Endodermal cell (in vitro differentiated cells): ENCODE measurements at regions not wholly inside any gene's neighbourhood (a gene's known extent, or its start where the extent isn't known, plus 50 kb on each side); places are given as distances from the start of the nearest gene placed in this dataset.

Experiments used
- DNase-seq: peaks from one replicate; pipeline ENCODE4 v3.0.0-alpha.2; 2017
- H3K27ac ChIP-seq: 2 replicates; pipeline ENCODE4 v1.5.1; 2013; ENCODE audit warnings: mild to moderate bottlenecking, low read depth, low read length, moderate library complexity
- H3K27me3 ChIP-seq: 2 replicates; pipeline ENCODE4 v1.6.1; 2013; ENCODE audit warnings: mild to moderate bottlenecking, low read length, moderate library complexity; ENCODE audit not compliant: insufficient read depth, control insufficient read depth, poor library complexity, severe bottlenecking
- H3K36me3 ChIP-seq: 2 replicates; pipeline ENCODE4 v1.7.0; 2013; ENCODE audit warnings: mild to moderate bottlenecking, low read length, moderate library complexity; ENCODE audit not compliant: control insufficient read depth, insufficient read depth
- H3K4me1 ChIP-seq: one replicate; pipeline ENCODE4 v1.7.0; 2013; ENCODE audit warnings: low read length; ENCODE audit not compliant: control insufficient read depth, insufficient read depth
- H3K4me3 ChIP-seq: 2 replicates; pipeline ENCODE4 v1.5.1; 2013; ENCODE audit warnings: mild to moderate bottlenecking, low read length, moderate library complexity
- H3K9ac ChIP-seq: 2 replicates; pipeline ENCODE4 v1.6.1; 2013; ENCODE audit warnings: mild to moderate bottlenecking, low read length, moderate library complexity; ENCODE audit not compliant: poor library complexity, severe bottlenecking; ENCODE audit errors: extremely low read depth
- H3K9me3 ChIP-seq: 2 replicates; pipeline ENCODE4 v1.6.1; 2013; ENCODE audit warnings: mild to moderate bottlenecking, low read length, moderate library complexity; ENCODE audit not compliant: control insufficient read depth
- H3K27ac Mint-ChIP-seq: 2 replicates; pipeline ENCODE4 v1.8.0; 2020; ENCODE audit warnings: mixed read lengths
- H3K27me3 Mint-ChIP-seq: 2 replicates; pipeline ENCODE4 v1.8.0; 2021; ENCODE audit warnings: mild to moderate bottlenecking, mixed read lengths; ENCODE audit not compliant: insufficient read depth
- H3K36me3 Mint-ChIP-seq: 2 replicates; pipeline ENCODE4 v1.8.0; 2020; ENCODE audit warnings: low read depth, mixed read lengths
- H3K4me1 Mint-ChIP-seq: 2 replicates; pipeline ENCODE4 v1.8.0; 2020; ENCODE audit warnings: mixed read lengths
- H3K4me3 Mint-ChIP-seq: 2 replicates; pipeline ENCODE4 v1.8.0; 2020; ENCODE audit warnings: mild to moderate bottlenecking, moderate library complexity, mixed read lengths
- H3K9me3 Mint-ChIP-seq: 2 replicates; pipeline ENCODE4 v1.8.0; 2020; ENCODE audit warnings: mild to moderate bottlenecking, mixed read lengths
- WGBS, 2 experiments: methylation state at CpG; one replicate each; pipeline versions ENCODE4 v1.1.5 to v1.1.7; 2013; ENCODE audit warnings: missing lambda C conversion rate in 2 of 2, mixed read lengths in 1 of 2; ENCODE audit not compliant: insufficient coverage in 1 of 2, insufficient read length in 1 of 2; 5-methylcytosine and 5-hydroxymethylcytosine counted together
- TF ChIP-seq, protein P1 (sequence below): fragments of 200-600 bp; sonication (generic); conservative IDR thresholded peaks from 2 replicates; pipeline ENCODE4 v1.5.0; 2021; ENCODE audit warnings: antibody characterized with exemption, mild to moderate bottlenecking

DNA sequence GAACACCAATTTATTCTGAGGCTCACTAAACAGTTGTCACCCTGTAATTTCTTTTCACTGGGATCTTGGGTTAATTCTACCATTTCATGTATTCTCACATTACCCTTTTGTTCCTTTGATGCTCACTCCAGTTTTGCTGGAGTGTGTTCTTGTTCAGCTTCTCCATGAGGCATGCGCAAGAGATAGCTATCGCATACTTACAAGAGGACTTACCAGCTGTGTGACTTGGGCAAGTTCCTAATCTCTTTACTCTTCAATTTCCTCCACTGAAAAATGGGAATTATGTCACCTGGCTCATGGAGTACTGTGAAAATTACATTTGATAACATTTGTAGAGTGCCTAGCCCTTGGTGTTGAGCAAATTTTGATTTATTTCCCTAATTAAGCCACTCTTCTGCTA lies 56.5 kb upstream of the JDP2 start:
- peaks cover 70% of the 10 kb centered on the region for H3K27me3 Mint-ChIP-seq

DNA sequence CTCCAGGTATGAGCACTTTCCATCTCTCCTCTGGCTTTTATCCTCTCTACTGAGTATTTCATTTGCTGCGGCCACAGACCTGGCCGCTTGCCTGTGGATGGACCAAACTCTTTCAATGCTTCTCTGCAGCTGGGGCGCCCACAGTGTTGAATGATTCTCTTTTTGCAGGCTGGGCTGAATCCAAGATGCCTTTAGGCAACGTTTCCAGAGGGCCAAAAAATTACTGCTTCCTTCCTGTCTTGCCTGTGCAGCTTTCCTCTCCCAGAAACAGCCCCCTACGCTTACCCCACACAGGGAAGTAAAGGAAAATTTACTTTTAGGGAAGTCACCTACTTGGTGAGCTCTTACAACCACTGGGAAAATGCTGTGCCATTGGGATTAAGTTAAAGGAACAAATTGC lies 55.6 kb upstream of the JDP2 start:
- Mint-ChIP-seq H3K27ac (no peak overlapping the region), H3K9me3 (peaks cover 11% of the 10 kb centered on the region), H3K36me3 (no peaks in the 10 kb centered on the region), H3K27me3 (peaks cover 66% of the 10 kb centered on the region), H3K4me1 (peaks cover 15% of the 10 kb centered on the region), H3K4me3 (no peak overlapping the region)
- Histone ChIP-seq H3K4me1 (peaks cover 11% of the 10 kb centered on the region), H3K27me3 (peaks cover 64% of the 10 kb centered on the region), H3K9me3 (peaks cover 11% of the 10 kb centered on the region), H3K27ac (no peak overlapping the region), H3K9ac (no peak overlapping the region), H3K4me3 (no peak overlapping the region), H3K36me3 (no peaks in the 10 kb centered on the region)
- WGBS, 2 experiments: 87 to 90% methylated on average over 3 to 5 of the region's 5 CpGs
- TF ChIP-seq, protein P1, sequence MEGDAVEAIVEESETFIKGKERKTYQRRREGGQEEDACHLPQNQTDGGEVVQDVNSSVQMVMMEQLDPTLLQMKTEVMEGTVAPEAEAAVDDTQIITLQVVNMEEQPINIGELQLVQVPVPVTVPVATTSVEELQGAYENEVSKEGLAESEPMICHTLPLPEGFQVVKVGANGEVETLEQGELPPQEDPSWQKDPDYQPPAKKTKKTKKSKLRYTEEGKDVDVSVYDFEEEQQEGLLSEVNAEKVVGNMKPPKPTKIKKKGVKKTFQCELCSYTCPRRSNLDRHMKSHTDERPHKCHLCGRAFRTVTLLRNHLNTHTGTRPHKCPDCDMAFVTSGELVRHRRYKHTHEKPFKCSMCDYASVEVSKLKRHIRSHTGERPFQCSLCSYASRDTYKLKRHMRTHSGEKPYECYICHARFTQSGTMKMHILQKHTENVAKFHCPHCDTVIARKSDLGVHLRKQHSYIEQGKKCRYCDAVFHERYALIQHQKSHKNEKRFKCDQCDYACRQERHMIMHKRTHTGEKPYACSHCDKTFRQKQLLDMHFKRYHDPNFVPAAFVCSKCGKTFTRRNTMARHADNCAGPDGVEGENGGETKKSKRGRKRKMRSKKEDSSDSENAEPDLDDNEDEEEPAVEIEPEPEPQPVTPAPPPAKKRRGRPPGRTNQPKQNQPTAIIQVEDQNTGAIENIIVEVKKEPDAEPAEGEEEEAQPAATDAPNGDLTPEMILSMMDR: no peak
- DNase-seq: no peak

More for the DNA sequence above, 56.5 kb upstream of the JDP2 start:
- no peak overlapping the region for H3K4me3 ChIP-seq
- H3K27ac ChIP-seq: no peak overlapping the region
- TF ChIP-seq, protein P1: no peak
- H3K9ac ChIP-seq: no peak overlapping the region
- H3K9me3 ChIP-seq: peaks cover 11% of the 10 kb centered on the region
- Mint-ChIP-seq H3K4me1 (peaks cover 15% of the 10 kb centered on the region), H3K4me3 (no peak overlapping the region), H3K36me3 (no peaks in the 10 kb centered on the region), H3K27ac (no peak overlapping the region), H3K9me3 (peaks cover 8% of the 10 kb centered on the region)
- H3K27me3 ChIP-seq: peaks cover 71% of the 10 kb centered on the region
- peak; percentile 5 for DNase-seq
- no peaks in the 10 kb centered on the region for H3K36me3 ChIP-seq
- 96 to 100% methylated on average over 2 of the region's 2 CpGs for WGBS, 2 experiments
- peaks cover 11% of the 10 kb centered on the region for H3K4me1 ChIP-seq

DNA sequence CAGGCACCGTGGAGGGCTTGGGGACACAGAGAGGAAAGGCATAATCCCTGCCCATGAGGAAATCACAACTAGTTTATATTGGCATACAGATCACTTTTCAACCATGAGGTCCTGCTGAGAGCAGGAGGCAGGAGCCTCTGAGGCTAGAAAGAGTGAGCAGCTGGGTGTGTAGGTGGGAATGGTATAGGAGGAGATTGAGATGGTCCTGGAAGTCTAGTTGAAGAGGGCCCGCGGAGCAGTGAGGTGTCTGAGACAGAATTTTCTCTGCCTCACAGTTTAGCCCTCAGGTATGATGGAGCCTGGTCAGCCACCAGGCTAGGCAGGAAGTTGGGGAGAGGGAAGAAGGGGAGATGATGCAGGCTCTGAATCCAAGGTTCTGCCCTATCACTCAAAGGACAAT lies 54.7 kb upstream of the JDP2 start:
- H3K27me3 ChIP-seq: peaks cover 64% of the 10 kb centered on the region
- Mint-ChIP-seq H3K4me3 (no peak overlapping the region), H3K27me3 (peaks cover 58% of the 10 kb centered on the region), H3K4me1 (peaks cover 15% of the 10 kb centered on the region), H3K36me3 (no peaks in the 10 kb centered on the region), H3K9me3 (peaks cover 11% of the 10 kb centered on the region), H3K27ac (no peak overlapping the region)
- DNase-seq: no peak
- TF ChIP-seq, protein P1: no peak
- peaks cover 11% of the 10 kb centered on the region for H3K4me1 ChIP-seq
- H3K9me3 ChIP-seq: peaks cover 8% of the 10 kb centered on the region
- 80 to 92% methylated on average over 2 to 3 of the region's 3 CpGs for WGBS, 2 experiments
- no peak overlapping the region for H3K4me3 ChIP-seq
- no peak overlapping the region for H3K27ac ChIP-seq
- H3K36me3 ChIP-seq: no peaks in the 10 kb centered on the region
- no peak overlapping the region for H3K9ac ChIP-seq
